ENCODE measurements at regions not wholly inside any gene's neighbourhood (a gene's known extent, or its start where the extent isn't known, plus 50 kb on each side); places are given as distances from the start of the nearest gene placed in this dataset.

DNA sequence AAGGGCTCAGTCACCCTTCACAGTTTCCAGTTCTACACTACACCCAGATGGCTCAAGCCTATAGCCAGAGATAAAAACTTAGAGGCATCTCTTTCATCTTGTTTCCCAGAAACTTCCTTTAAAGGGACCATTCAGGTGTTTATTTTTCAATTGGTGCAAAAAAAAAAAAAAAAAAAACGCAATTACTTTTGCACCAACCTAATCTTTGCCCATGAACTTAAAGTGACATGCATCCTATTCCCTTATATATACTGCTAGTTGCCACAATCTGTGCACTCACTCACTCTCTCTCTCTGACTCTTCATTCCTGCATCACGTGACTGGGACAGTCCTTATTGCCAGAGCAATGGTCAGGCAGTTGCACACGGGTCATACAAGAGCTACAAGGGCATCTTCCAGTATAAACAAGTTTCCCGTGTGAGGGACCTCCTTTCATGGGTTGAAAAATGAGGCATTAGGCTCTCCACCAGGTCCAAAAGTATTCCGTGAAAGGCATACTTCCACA lies 789.4 kb downstream of the EPHA4 start:
- Histone ChIP-seq H3K9ac (ENCODE audit: insufficient read depth in 1 of 2, low read length in 2 of 2) (no peak overlapping the region), H3K27me3 (ENCODE audit: control insufficient read depth in 3 of 3, insufficient read depth in 3 of 3, low read length in 2 of 3) (no peaks in the 10 kb centered on the region), H3K27ac (ENCODE audit: low read depth in 1 of 2, low read length in 1 of 2) (no peak overlapping the region), H3K36me3 (ENCODE audit: control insufficient read depth in 4 of 4, insufficient read depth in 4 of 4, low read length in 4 of 4) (no peaks in the 10 kb centered on the region), H3K4me3 (no peak overlapping the region), H3K4me1 (ENCODE audit: control insufficient read depth in 5 of 5, insufficient read depth in 5 of 5, low read length in 5 of 5) (peaks cover 0 to 14% (median 6%) of the 10 kb centered on the region in 5 donors), H3K9me3 (ENCODE audit: control insufficient read depth in 4 of 4, insufficient read depth in 3 of 4, low read length in 3 of 4) (no peaks in the 10 kb centered on the region)
- 80 to 81% methylated on average over 5 of the region's 5 CpGs for WGBS, 2 donors
- TF ChIP-seq, protein P1, sequence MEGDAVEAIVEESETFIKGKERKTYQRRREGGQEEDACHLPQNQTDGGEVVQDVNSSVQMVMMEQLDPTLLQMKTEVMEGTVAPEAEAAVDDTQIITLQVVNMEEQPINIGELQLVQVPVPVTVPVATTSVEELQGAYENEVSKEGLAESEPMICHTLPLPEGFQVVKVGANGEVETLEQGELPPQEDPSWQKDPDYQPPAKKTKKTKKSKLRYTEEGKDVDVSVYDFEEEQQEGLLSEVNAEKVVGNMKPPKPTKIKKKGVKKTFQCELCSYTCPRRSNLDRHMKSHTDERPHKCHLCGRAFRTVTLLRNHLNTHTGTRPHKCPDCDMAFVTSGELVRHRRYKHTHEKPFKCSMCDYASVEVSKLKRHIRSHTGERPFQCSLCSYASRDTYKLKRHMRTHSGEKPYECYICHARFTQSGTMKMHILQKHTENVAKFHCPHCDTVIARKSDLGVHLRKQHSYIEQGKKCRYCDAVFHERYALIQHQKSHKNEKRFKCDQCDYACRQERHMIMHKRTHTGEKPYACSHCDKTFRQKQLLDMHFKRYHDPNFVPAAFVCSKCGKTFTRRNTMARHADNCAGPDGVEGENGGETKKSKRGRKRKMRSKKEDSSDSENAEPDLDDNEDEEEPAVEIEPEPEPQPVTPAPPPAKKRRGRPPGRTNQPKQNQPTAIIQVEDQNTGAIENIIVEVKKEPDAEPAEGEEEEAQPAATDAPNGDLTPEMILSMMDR (IDR thresholded peaks at IDR 0.05; ENCODE audit: control extremely low read depth, extremely low read depth) = no peak
- ATAC-seq (ENCODE audit: insufficient read depth, low FRiP score) = no peak
- DNase-seq = no peak

DNA sequence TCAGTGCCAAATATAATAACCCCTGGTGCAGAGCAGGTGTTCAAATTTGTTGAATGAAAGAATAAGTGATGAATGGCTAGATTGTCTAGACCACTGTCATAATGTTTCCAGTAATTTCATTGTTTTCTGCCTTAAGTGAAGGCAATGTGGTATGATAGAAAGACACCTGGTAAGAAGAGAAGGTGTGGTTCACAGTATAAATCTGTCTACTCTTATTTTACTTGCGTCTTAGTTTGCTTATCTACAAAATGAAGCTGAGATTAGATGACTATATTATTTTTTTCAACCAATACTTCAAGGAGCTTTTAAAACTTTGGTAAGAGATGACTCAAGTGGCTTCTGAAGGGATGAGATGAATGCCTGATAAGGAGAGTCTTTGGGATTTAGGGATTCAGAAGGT lies 788.4 kb downstream of the EPHA4 start:
- WGBS, 2 donors = 85 to 94% methylated on average over 1 of the region's 1 CpG
- Histone ChIP-seq H3K9me3 (ENCODE audit: control insufficient read depth in 4 of 4, insufficient read depth in 3 of 4, low read length in 3 of 4) (no peaks in the 10 kb centered on the region), H3K9ac (ENCODE audit: insufficient read depth in 1 of 2, low read length in 2 of 2) (no peak overlapping the region), H3K27me3 (ENCODE audit: control insufficient read depth in 3 of 3, insufficient read depth in 3 of 3, low read length in 2 of 3) (no peaks in the 10 kb centered on the region), H3K27ac (ENCODE audit: low read depth in 1 of 2, low read length in 1 of 2) (no peak overlapping the region), H3K36me3 (ENCODE audit: control insufficient read depth in 4 of 4, insufficient read depth in 4 of 4, low read length in 4 of 4) (no peaks in the 10 kb centered on the region), H3K4me1 (ENCODE audit: control insufficient read depth in 5 of 5, insufficient read depth in 5 of 5, low read length in 5 of 5) (peaks cover 0 to 14% (median 9%) of the 10 kb centered on the region in 5 donors), H3K4me3 (no peak overlapping the region)
- ATAC-seq (ENCODE audit: insufficient read depth, low FRiP score) (no peak), DNase-seq (no peak)
- TF ChIP-seq, protein P1 (IDR thresholded peaks at IDR 0.05; ENCODE audit: control extremely low read depth, extremely low read depth) = no peak

DNA sequence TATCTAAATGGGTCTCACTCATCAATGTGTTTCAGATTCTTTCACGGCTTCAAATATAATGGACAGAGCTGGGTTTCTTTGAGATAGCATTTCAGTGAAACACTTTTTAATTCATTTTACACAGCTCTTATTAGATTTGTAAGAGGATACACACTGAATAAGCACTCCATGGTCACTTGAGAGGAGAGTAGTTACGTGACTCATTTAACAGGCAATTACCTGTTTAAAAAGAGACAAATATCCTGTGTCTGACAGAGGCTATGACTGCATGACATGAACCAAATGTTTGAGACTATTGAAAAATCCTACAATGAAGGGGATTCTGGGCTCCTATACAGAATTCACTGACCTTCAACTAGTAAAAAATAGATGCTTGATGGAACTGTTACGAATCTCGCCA lies 786.9 kb downstream of the EPHA4 start:
- 80 to 87% methylated on average over 4 of the region's 4 CpGs for WGBS, 2 donors
- no peak for ATAC-seq (ENCODE audit: insufficient read depth, low FRiP score)
- Histone ChIP-seq H3K4me1 (ENCODE audit: control insufficient read depth in 5 of 5, insufficient read depth in 5 of 5, low read length in 5 of 5) (peaks cover 0 to 11% (median 8%) of the 10 kb centered on the region in 5 donors), H3K27me3 (ENCODE audit: control insufficient read depth in 3 of 3, insufficient read depth in 3 of 3, low read length in 2 of 3) (no peaks in the 10 kb centered on the region), H3K36me3 (ENCODE audit: control insufficient read depth in 4 of 4, insufficient read depth in 4 of 4, low read length in 4 of 4) (no peaks in the 10 kb centered on the region), H3K9ac (ENCODE audit: insufficient read depth in 1 of 2, low read length in 2 of 2) (no peak overlapping the region), H3K27ac (ENCODE audit: low read depth in 1 of 2, low read length in 1 of 2) (no peak overlapping the region), H3K9me3 (ENCODE audit: control insufficient read depth in 4 of 4, insufficient read depth in 3 of 4, low read length in 3 of 4) (no peaks in the 10 kb centered on the region), H3K4me3 (no peak overlapping the region)
- peak in 1 of 3 donors; percentile 5 for DNase-seq
- TF ChIP-seq, protein P1 (IDR thresholded peaks at IDR 0.05; ENCODE audit: control extremely low read depth, extremely low read depth) = no peak

DNA sequence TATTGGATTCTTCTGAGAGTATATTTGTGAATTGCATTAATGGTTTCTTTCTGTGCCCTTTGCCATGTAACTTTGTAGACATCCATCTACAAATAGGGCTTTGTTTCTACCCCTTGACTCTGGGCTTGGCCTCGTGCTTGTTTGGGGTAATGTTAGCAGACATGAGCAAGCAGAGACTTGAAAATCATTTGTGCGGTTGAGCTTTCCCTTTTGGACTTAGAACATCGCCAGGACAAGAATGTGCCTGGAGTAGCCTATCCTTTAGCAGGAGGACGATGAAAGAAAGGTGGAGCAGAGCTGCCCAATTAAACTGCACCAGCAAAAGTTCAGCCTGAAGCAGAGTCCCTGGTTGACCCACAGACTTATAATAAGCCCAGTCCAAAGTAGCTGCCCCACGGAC lies 785.9 kb downstream of the EPHA4 start:
- Histone ChIP-seq H3K4me3 (no peak overlapping the region), H3K27me3 (ENCODE audit: control insufficient read depth in 3 of 3, insufficient read depth in 3 of 3, low read length in 2 of 3) (no peaks in the 10 kb centered on the region), H3K4me1 (ENCODE audit: control insufficient read depth in 5 of 5, insufficient read depth in 5 of 5, low read length in 5 of 5) (peaks cover 0 to 9% (median 4%) of the 10 kb centered on the region in 5 donors), H3K27ac (ENCODE audit: low read depth in 1 of 2, low read length in 1 of 2) (no peak overlapping the region), H3K36me3 (ENCODE audit: control insufficient read depth in 4 of 4, insufficient read depth in 4 of 4, low read length in 4 of 4) (no peaks in the 10 kb centered on the region), H3K9ac (ENCODE audit: insufficient read depth in 1 of 2, low read length in 2 of 2) (no peak overlapping the region), H3K9me3 (ENCODE audit: control insufficient read depth in 4 of 4, insufficient read depth in 3 of 4, low read length in 3 of 4) (no peaks in the 10 kb centered on the region)
- ATAC-seq (ENCODE audit: insufficient read depth, low FRiP score) (no peak), DNase-seq (no peak)
- WGBS, 2 donors = 85 to 90% methylated on average over 5 of the region's 5 CpGs
- TF ChIP-seq, protein P1 (IDR thresholded peaks at IDR 0.05; ENCODE audit: control extremely low read depth, extremely low read depth) = no peak

Data from lung (tissue), 11 donors.